Muscle layer of duodenum (tissue), 2 donors: ENCODE measurements at regions not wholly inside any gene's neighbourhood (a gene's known extent, or its start where the extent isn't known, plus 50 kb on each side); places are given as distances from the start of the nearest gene placed in this dataset.
"Not testable (repeated sequence)": the region's sequence is repeated elsewhere in the genome, so short reads cannot be mapped to it uniquely, and the experiment has no call there.

Experiments
- H3K27ac ChIP-seq: one replicate; pipeline ENCODE4 v1.7.0; 2013; ENCODE audit warnings: mild to moderate bottlenecking, low read length
- H3K27me3 ChIP-seq: one replicate; pipeline ENCODE4 v1.7.0; 2013; ENCODE audit warnings: low read depth, mild to moderate bottlenecking, control low read depth, low read length
- H3K36me3 ChIP-seq, 2 donors: one replicate each; pipeline ENCODE4 v1.7.0; 2013; ENCODE audit warnings: low read length in 2 of 2, control low read depth in 1 of 2, mild to moderate bottlenecking in 1 of 2; ENCODE audit not compliant: insufficient read depth in 2 of 2, control insufficient read depth in 1 of 2
- H3K4me1 ChIP-seq, 2 donors: one replicate each; pipeline ENCODE4 v1.7.0; 2013; ENCODE audit warnings: low read length in 2 of 2, mild to moderate bottlenecking in 2 of 2, control low read depth in 1 of 2, moderate library complexity in 1 of 2; ENCODE audit not compliant: insufficient read depth in 2 of 2, control insufficient read depth in 1 of 2
- H3K4me3 ChIP-seq, 2 donors: one replicate each; pipeline ENCODE4 v1.7.0; 2013; ENCODE audit warnings: low read length in 2 of 2, low read depth in 1 of 2, mild to moderate bottlenecking in 1 of 2
- H3K9me3 ChIP-seq, 2 donors: one replicate each; pipeline ENCODE4 v1.7.0; 2013; ENCODE audit warnings: low read length in 2 of 2, control low read depth in 1 of 2, mild to moderate bottlenecking in 1 of 2; ENCODE audit not compliant: control insufficient read depth in 1 of 2
- donor health status: healthy.

DNA sequence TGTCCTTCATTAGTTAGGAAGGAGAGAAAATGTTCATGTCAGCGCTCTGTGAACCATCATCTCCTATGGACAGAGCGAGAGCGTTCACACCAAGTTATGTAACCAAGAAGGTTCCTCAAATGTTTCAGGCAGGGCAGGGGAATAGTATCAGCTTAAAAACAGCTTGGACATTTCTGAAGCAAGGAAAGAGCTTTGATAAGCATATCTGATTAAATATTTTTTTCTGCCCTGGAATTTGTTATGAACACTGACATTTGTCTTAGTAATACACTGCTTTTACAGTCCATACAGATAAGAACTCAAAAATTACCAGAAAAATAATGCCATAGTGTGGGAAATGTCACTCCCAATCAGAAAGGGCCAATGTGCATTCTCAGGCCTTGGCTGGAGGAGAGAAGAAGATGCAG, 66.3 kb upstream of the LIFR start:
- Histone ChIP-seq H3K4me1 (no peaks in the 10 kb centered on the region), H3K27me3 (no peaks in the 10 kb centered on the region), H3K9me3 (peaks cover 0 to 2% of the 10 kb centered on the region in 2 donors), H3K36me3 (no peaks in the 10 kb centered on the region), H3K27ac (no peak overlapping the region), H3K4me3 (no peak overlapping the region)

DNA sequence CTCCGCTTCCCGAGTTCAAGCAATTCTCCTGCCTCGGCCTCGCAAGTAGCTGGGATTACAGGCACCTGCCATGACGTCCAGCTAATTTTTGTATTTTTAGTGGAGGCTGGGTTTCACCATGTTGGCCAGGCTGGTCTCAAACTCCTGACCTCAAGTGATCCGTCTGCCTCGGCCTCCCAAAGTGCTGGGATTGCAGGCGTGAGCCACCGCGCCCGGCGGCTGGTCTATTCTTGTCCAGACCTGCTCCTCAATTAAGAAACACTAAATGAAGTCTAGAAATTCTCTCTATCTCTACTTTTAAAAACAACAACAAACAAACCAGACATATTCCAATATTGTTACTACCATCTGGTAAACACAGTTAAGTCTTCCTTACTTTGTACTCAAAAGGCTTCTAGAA, 68.1 kb upstream of the LIFR start:
- not testable (repeated sequence) for H3K4me3 ChIP-seq, H3K9me3 ChIP-seq, H3K27ac ChIP-seq, H3K36me3 ChIP-seq, H3K27me3 ChIP-seq, H3K4me1 ChIP-seq

DNA sequence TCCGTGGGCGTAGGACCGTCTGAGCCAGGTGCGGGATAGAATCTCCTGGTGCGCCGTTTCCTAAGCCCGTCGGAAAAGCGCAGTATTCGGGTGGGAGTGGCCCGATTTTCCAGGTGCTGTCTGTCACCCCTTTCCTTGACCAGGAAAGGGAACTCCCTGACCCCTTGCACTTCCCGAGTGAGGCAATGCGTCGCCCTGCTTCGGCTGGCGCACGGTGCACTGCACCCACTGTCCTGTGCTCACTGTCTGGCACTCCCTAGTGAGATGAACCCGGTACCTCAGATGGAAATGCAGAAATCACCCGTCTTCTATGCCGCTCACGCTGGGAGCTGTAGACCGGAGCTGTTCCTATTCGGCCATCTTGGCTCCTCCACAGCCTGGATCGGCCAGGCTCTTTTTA, 74.9 kb upstream of the LIFR start:
- not testable (repeated sequence) for H3K9me3 ChIP-seq

DNA sequence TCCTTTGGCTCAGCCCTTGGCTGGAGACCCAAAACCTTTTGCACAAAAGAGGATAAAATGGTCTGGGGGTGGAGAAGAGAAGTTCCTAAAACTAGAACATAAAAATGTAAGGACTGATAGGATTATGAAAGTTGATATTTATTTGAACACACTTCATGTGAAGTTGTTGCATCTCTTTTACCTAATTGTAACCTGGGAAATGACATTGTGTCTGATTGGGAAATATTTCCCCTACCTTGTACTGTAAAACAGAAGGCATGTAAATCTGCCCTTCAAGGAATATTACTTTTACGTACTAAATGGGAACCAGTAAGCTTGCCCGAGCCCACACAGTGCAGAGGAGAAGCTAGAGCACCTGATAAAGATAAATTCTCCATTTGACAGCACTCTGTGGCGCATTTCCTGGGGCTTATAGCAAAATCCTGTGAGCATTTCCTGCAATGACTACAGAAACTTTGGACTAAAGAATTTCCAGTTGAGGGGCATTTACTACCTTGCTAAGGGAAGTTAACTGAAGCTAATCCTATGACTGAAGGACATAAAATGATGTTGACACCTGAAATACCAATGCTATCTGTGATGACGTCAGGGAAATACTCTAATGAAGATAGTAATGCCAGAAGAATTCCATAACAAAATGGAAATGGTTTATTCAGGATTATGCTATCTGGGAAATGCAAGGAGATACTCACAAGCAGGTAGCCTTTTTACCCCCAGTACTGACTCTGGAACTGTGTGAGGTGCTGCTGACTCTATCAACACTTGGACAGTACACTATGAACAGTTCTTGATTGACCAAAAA, 78.3 kb upstream of the LIFR start:
- Histone ChIP-seq H3K4me3 (no peak overlapping the region), H3K36me3 (no peaks in the 10 kb centered on the region), H3K27me3 (no peaks in the 10 kb centered on the region), H3K4me1 (no peaks in the 10 kb centered on the region), H3K9me3 (peaks cover 5 to 9% of the 10 kb centered on the region in 2 donors), H3K27ac (no peak overlapping the region)

More for the DNA sequence above, 74.9 kb upstream of the LIFR start:
- H3K4me1 ChIP-seq, H3K4me3 ChIP-seq, H3K36me3 ChIP-seq, H3K27ac ChIP-seq, H3K27me3 ChIP-seq: not testable (repeated sequence)

DNA sequence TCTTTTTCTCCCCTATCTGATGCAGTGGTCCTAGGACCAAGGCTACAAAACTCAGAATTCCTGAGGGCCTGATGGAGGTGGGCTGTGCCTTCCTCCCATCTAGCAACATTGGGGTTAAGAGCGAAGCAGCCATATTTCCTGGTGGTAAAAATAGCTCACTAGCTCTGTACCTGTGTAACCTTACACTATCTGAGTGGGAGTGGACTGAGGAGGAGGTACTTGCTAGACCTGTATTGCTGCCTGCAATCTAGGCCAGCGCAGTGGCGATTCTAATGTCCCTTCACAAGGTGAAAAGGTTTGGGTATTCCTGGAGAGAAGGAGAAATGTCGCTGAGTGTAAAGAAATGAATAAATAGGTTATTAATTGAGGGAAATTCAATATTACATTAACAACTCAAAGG, 80.2 kb upstream of the LIFR start:
- Histone ChIP-seq H3K27ac (no peak overlapping the region), H3K4me1 (no peaks in the 10 kb centered on the region)

DNA sequence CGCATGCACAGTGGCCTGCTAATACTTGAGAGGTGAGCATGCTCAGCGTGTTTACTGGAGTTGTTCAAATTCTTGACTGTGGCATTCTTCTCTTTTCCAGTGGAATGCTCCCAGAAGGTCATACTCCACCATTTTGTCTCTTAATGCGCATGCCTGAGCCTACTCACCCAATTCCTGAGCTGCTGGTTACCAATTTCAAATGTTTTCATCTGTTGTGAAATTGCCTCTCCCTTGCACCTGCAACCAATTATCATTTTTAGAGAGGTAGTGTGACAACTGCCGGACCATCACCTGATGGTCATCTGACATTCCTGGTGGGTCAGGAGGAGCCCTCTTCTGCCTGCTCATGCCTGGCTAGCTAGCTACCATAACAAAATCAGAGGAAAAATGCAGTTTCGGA, 82.2 kb upstream of the LIFR start:
- no peak overlapping the region for H3K27ac ChIP-seq
- no peak overlapping the region for H3K4me3 ChIP-seq
- no peaks in the 10 kb centered on the region for H3K36me3 ChIP-seq
- no peaks in the 10 kb centered on the region for H3K9me3 ChIP-seq
- no peaks in the 10 kb centered on the region for H3K27me3 ChIP-seq
- H3K4me1 ChIP-seq: no peaks in the 10 kb centered on the region

More for the DNA sequence above, 80.2 kb upstream of the LIFR start:
- no peaks in the 10 kb centered on the region for H3K27me3 ChIP-seq
- no peak overlapping the region for H3K4me3 ChIP-seq
- H3K9me3 ChIP-seq: peaks cover 5 to 9% of the 10 kb centered on the region in 2 donors
- H3K36me3 ChIP-seq: no peaks in the 10 kb centered on the region

DNA sequence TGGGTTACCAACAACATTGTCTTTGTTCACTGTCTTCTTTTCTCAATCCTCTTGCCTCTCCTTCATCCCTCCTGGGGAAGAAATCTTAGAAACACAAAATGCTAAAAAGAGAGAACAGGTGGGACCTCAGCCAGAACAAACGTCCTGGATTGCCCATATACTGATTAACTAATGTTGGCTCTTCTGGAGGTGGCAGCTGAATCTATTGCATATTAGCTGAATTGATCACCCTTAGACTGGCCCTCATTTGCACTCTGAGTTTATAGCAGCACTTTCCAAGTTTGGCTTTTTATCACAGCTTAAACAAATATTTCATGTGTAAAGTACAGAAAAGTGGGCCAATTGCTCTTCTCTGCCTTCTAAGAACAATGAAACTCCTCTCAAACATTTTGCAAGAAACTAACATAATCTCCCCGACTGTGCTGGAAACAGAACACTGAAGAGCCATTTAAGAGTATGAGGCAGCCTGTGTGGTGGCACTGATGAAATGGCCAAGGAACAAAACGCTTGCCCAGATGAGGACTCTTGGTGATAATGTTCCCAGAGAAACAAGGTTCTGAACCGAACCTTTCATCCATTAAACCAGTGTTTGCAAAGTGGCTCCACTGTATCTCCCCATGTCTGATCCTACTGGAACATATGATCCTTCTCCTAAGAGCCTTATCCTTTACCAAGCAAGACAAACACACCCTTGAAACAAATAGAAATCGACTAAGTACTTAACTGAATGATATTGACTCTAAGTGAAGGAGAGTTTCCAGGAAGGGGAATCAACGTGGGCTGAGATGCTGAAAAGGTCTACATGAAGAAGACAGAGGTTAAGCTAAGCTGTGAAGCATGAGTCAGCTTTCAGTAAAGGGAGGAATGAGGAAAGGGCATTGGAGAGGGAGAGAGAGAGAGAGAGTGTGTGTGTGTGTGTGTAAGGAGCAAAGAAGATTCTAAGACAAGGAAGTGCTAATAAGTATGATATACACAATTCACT, 83.2 kb upstream of the LIFR start:
- Histone ChIP-seq H3K9me3 (no peaks in the 10 kb centered on the region), H3K27ac (no peak overlapping the region), H3K4me1 (no peaks in the 10 kb centered on the region)

DNA sequence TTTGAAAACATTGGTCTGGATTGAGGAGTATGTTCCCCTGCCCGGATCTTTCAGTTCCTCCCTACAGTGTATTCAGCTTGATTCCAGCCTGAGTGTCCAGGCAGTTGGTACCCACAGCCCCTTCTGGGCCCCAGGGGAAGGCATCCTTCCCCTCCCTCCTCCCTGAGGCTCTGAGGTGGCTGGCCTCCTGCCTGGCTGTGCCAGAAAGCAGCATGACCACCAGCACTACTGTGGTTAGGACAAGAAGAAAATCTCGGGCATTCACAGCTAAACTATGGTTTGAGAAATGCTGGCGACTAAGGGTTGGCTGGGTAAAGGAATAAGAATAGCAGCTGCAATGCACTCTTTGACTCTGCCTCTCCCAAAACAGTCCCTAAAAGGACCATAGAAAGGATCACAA, 84.6 kb upstream of the LIFR start:
- no peaks in the 10 kb centered on the region for H3K4me1 ChIP-seq

More for the DNA sequence above, 83.2 kb upstream of the LIFR start:
- Histone ChIP-seq H3K36me3 (no peaks in the 10 kb centered on the region), H3K27me3 (no peaks in the 10 kb centered on the region), H3K4me3 (no peak overlapping the region)

DNA sequence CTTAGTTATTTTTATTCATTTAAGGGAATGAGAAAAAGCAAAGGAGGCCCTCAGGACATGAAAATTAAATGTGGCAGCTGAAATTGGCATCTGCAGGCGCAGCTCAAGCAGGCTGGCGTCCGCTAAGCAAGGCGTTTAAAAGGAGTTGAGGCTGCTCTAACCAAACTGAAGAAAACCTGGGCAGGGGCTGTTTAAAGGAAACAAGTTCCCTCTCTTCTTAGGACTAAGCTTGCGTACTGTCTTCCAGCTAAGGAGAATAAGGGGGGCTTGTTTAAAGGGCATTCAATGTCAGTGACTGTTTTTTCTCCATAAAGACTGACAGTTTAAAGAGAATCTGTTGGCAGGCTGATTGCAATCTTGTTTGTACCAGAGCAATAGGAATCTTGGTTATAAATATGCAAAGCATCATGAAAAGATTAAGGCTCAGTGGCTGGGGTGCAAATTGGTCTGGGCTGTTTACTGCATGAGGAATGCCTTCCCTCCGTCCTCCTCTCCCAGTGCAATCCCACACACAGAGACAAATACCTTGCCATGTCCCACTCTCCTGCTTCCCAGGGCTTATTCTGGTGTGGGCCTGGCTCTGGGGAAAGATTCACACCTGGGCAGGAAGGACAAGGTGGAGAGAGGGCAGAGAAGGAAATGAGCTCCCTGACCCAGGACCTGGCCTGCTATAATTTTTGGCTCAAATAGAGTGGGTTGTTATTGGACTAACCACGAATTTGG, 85.9 kb upstream of the LIFR start:
- Histone ChIP-seq H3K27me3 (no peaks in the 10 kb centered on the region), H3K9me3 (no peaks in the 10 kb centered on the region), H3K27ac (no peak overlapping the region), H3K36me3 (no peaks in the 10 kb centered on the region), H3K4me1 (no peaks in the 10 kb centered on the region), H3K4me3 (no peak overlapping the region)

More for the DNA sequence above, 84.6 kb upstream of the LIFR start:
- H3K27me3 ChIP-seq: no peaks in the 10 kb centered on the region
- H3K4me3 ChIP-seq: no peak overlapping the region
- H3K9me3 ChIP-seq: no peaks in the 10 kb centered on the region
- H3K27ac ChIP-seq: no peak overlapping the region
- H3K36me3 ChIP-seq: no peaks in the 10 kb centered on the region

DNA sequence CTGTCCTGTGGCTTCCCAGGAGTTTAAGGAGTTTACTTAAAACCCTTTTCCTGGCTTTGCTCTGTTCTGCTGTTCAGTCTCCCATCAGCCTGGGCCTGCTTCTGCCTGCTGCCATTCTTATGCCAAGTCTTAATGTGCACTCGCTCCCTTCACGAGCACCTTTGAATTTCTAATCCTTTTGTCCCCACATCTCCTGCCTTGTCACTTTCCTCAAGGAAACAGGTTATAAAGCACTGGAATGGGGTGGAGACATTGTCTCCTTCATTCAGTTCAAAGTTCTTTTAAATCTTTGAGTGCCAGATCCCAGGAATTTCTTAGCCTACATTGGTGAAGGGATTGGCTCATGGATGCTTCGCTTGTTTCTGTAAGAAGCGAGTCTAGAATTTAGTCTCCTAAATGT, 87.2 kb upstream of the LIFR start:
- no peaks in the 10 kb centered on the region for H3K36me3 ChIP-seq
- H3K27ac ChIP-seq: no peak overlapping the region

DNA sequence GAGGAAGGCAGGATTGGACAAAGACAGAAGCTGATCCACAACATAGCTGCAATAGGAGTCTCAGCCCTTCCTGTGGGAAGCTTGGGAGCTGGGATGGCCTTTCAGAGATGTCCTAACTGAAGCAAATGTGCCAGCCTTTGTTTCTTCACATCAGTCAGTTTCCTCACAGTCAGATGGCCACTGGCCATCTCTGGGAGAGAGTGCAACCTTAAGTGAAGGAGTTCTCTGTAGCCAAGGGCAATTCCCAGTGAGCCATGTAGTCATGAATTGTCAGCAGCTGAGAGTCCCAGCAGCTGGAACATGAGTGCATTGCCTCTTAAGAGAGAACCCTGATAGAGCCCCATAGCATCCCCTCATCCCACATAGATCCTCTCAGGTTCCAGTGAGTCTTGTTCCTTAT, 89.1 kb upstream of the LIFR start:
- Histone ChIP-seq H3K4me3 (no peak overlapping the region), H3K27me3 (no peaks in the 10 kb centered on the region), H3K4me1 (no peaks in the 10 kb centered on the region), H3K9me3 (no peaks in the 10 kb centered on the region), H3K27ac (no peak overlapping the region), H3K36me3 (no peaks in the 10 kb centered on the region)

More for the DNA sequence above, 87.2 kb upstream of the LIFR start:
- H3K9me3 ChIP-seq: no peaks in the 10 kb centered on the region
- no peak overlapping the region for H3K4me3 ChIP-seq
- no peaks in the 10 kb centered on the region for H3K27me3 ChIP-seq
- H3K4me1 ChIP-seq: no peaks in the 10 kb centered on the region
